Heart left ventricle (tissue), 16 donors: ENCODE measurements at regions not wholly inside any gene's neighbourhood (a gene's known extent, or its start where the extent isn't known, plus 50 kb on each side); places are given as distances from the start of the nearest gene placed in this dataset.

ENCODE experiments used
- ATAC-seq, 4 donors: fragments of 200-7000 bp; cut with Tn5 transposase; one replicate each; pipeline ENCODE4 v1.9.1; 2020 to 2022; ENCODE audit warnings: moderate library complexity in 4 of 4, mild to moderate bottlenecking in 3 of 4, moderate number of reproducible peaks in 1 of 4
- DNase-seq, 5 donors: peaks; one replicate each; pipeline ENCODE4 v3.0.0-alpha.2; 2020
- H3K27ac ChIP-seq, 12 donors: fragments of 200-600 bp; sonication (generic) in 4 of 12; one replicate each; pipeline versions ENCODE4 v1.5.0 to v1.8.0; 2016 to 2022; ENCODE audit warnings: mild to moderate bottlenecking in 2 of 12
- H3K27me3 ChIP-seq, 9 donors: fragments of 200-600 bp; sonication (generic) in 2 of 9; one replicate each; pipeline versions ENCODE4 v1.5.1 to v1.8.0; 2016 to 2022; ENCODE audit warnings: mild to moderate bottlenecking in 3 of 9
- H3K36me3 ChIP-seq, 9 donors: fragments of 200-600 bp; sonication (generic) in 2 of 9; one replicate each; pipeline versions ENCODE4 v1.5.0 to v1.8.0; 2018 to 2022; ENCODE audit warnings: mild to moderate bottlenecking in 2 of 9
- H3K4me1 ChIP-seq, 12 donors: fragments of 200-600 bp; sonication (generic) in 4 of 12; one replicate each; pipeline versions ENCODE4 v1.5.0 to v1.8.0; 2016 to 2022; ENCODE audit warnings: mild to moderate bottlenecking in 3 of 12
- H3K4me3 ChIP-seq, 12 donors: fragments of 200-600 bp; sonication (generic) in 4 of 12; one replicate each; pipeline versions ENCODE4 v1.5.0 to v1.8.0; 2017 to 2022; ENCODE audit warnings: mild to moderate bottlenecking in 9 of 12, moderate library complexity in 4 of 12
- H3K9me3 ChIP-seq, 12 donors: fragments of 200-600 bp; sonication (generic) in 4 of 12; one replicate each; pipeline versions ENCODE4 v1.5.0 to v1.8.0; 2016 to 2022; ENCODE audit warnings: mild to moderate bottlenecking in 1 of 12
- CTCF ChIP-seq, 12 donors: fragments of 200-600 bp; sonication (generic) in 4 of 12; IDR thresholded peaks; one replicate each; pipeline versions ENCODE4 v1.5.0 to v1.8.0; 2018 to 2022; ENCODE audit warnings: antibody characterized with exemption in 12 of 12, mild to moderate bottlenecking in 5 of 12
- POLR2A ChIP-seq, 2 donors: fragments of 450-650 bp; IDR thresholded peaks; one replicate each; pipeline ENCODE4 v1.6.1; 2017; ENCODE audit warnings: antibody characterized with exemption in 2 of 2, mild to moderate bottlenecking in 2 of 2, moderate library complexity in 2 of 2
- WGBS, 4 donors: extraction: QIAGEN DNeasy Blood & Tissue Kit in 2 of 4; methylation state at CpG; one replicate each; pipeline versions ENCODE4 v1.1.5 to v1.1.7; 2013 to 2018; 5-methylcytosine and 5-hydroxymethylcytosine counted together
- intact Hi-C, 10 donors: fragments of 100-400 bp; cut with DNase I; formaldehyde crosslinking; loops; one replicate each; pipeline versions ENCODE4 v1.11.1 to v1.14.2; 2022
- donor health status: ischemic (EF 13 %, LVEDD 7.1; RV severe dilation, severe dysfunction).
- donor health status: healthy with polysubstance abuse.
- donor health status: DM: no; HTN: yes; CAD: no.
- donor health status: DM: no; HTN: no; CAD: no.
- donor health status: ischemic (EF 25% LVEDD 6.9; RV normal size, moderate dysfunction).
- donor health status: ischemic (EF 25% LVEDD 5.7; RV mildly dilated, moderate dysfunction).
- donor health status: healthy.
- donor health status: DM: yes; HTN: yes; CAD: no.
- donor health status: ischemic (EF 35%, LVEDD 5.7; RV mildly dilated, moderate dysfunction).
- donor health status: nonischemic (EF 11% LVEDD 7.7; RV severe dilation, severe dysfunction).
- donor health status: DM: yes; HTN: yes; CAD: no.
- donor health status: PGD.
- donor health status: ischemic (EF 29% LVEDD 5.4; RV normal size, mild dysfunction).
- donor health status: nonischemic (EF 23%, LVEDD 6.1; RV moderate dilation, normal function).

- WGBS, 4 donors, result 53 to 56% (median 55%) methylated on average over 3 of the region's 3 CpGs
- no peak overlapping the region for H3K27ac ChIP-seq
- no peak for TF ChIP-seq CTCF (IDR thresholded peaks at IDR 0.05)
- TF ChIP-seq POLR2A (IDR thresholded peaks at IDR 0.05), result no peak
- no peaks in the 10 kb centered on the region for H3K27me3 ChIP-seq
- no peak overlapping the region for H3K4me3 ChIP-seq
- no peaks in the 10 kb centered on the region for H3K36me3 ChIP-seq
- DNase-seq (no peak), ATAC-seq (no peak)
- intact Hi-C loops, result no loop called here
- H3K9me3 ChIP-seq, result peaks cover 0 to 8% (median 0%) of the 10 kb centered on the region in 12 donors
- no peaks in the 10 kb centered on the region for H3K4me1 ChIP-seq
These were observed 354.7 kb upstream of the FIGN start for GRCh38 chr2:164090533-164090932.

- Histone ChIP-seq H3K9me3 (no peaks in the 10 kb centered on the region), H3K4me3 (no peak overlapping the region), H3K27ac (no peak overlapping the region), H3K27me3 (no peaks in the 10 kb centered on the region), H3K36me3 (no peaks in the 10 kb centered on the region), H3K4me1 (no peaks in the 10 kb centered on the region)
- DNase-seq, result no peak
- intact Hi-C loops, result no loop called here
- no peak for ATAC-seq
- 89 to 95% (median 93%) methylated on average over 2 of the region's 2 CpGs for WGBS, 4 donors
- TF ChIP-seq POLR2A (IDR thresholded peaks at IDR 0.05), result no peak
- no peak for TF ChIP-seq CTCF (IDR thresholded peaks at IDR 0.05)
These were observed 348.3 kb upstream of the FIGN start for GRCh38 chr2:164084066-164084465.

GRCh38 chr2:164080486-164080885 is 344.7 kb upstream of the FIGN start:
- no peak for ATAC-seq
- TF ChIP-seq CTCF (IDR thresholded peaks at IDR 0.05) (no peak), POLR2A (IDR thresholded peaks at IDR 0.05) (no peak)
- DNase-seq, result no peak
- WGBS, 4 donors, result 51 to 72% (median 61%) methylated on average over 2 of the region's 2 CpGs
- Histone ChIP-seq H3K9me3 (peaks cover 0 to 5% (median 0%) of the 10 kb centered on the region in 12 donors), H3K4me3 (no peak overlapping the region), H3K36me3 (no peaks in the 10 kb centered on the region), H3K4me1 (no peaks in the 10 kb centered on the region), H3K27ac (no peak overlapping the region), H3K27me3 (no peaks in the 10 kb centered on the region)
- intact Hi-C loops, result no loop called here

- H3K4me1 ChIP-seq, result no peaks in the 10 kb centered on the region
- H3K27me3 ChIP-seq, result no peaks in the 10 kb centered on the region
- no peak overlapping the region for H3K27ac ChIP-seq
- no peak for DNase-seq
- ATAC-seq, result no peak
- TF ChIP-seq POLR2A (IDR thresholded peaks at IDR 0.05) (no peak), CTCF (IDR thresholded peaks at IDR 0.05) (no peak)
- 69 to 76% (median 73%) methylated on average over 2 of the region's 2 CpGs for WGBS, 4 donors
- intact Hi-C loops, result no loop called here
- H3K4me3 ChIP-seq, result no peak overlapping the region
- peaks cover 0 to 6% (median 0%) of the 10 kb centered on the region in 12 donors for H3K9me3 ChIP-seq
- no peaks in the 10 kb centered on the region for H3K36me3 ChIP-seq
These were observed 343.4 kb upstream of the FIGN start for GRCh38 chr2:164079258-164079657.
